Lower lobe of right lung (tissue), 2 donors: ENCODE measurements at regions not wholly inside any gene's neighbourhood (a gene's known extent, or its start where the extent isn't known, plus 50 kb on each side); places are given as distances from the start of the nearest gene placed in this dataset.

ENCODE experiments used
- ATAC-seq, 2 donors: fragments of 200-7000 bp; cut with Tn5 transposase; one replicate each; pipeline ENCODE4 v1.9.1; 2020 to 2022; ENCODE audit warnings: mild to moderate bottlenecking in 2 of 2, moderate library complexity in 2 of 2
- DNase-seq: peaks from one replicate; pipeline ENCODE4 v3.0.0-alpha.2; 2020
- H3K27ac ChIP-seq: fragments of 200-600 bp; one replicate; pipeline ENCODE4 v1.8.0; 2022
- H3K27me3 ChIP-seq: fragments of 200-600 bp; one replicate; pipeline ENCODE4 v1.8.0; 2022; ENCODE audit warnings: low read depth
- H3K36me3 ChIP-seq: fragments of 200-600 bp; one replicate; pipeline ENCODE4 v1.8.0; 2022; ENCODE audit warnings: mild to moderate bottlenecking
- H3K4me1 ChIP-seq: fragments of 200-600 bp; one replicate; pipeline ENCODE4 v1.8.0; 2022
- H3K4me3 ChIP-seq: fragments of 200-600 bp; one replicate; pipeline ENCODE4 v1.8.0; 2022; ENCODE audit warnings: mild to moderate bottlenecking
- H3K9me3 ChIP-seq: fragments of 200-600 bp; one replicate; pipeline ENCODE4 v1.8.0; 2022
- CTCF ChIP-seq: fragments of 200-600 bp; IDR thresholded peaks from one replicate; pipeline ENCODE4 v1.8.0; 2022; ENCODE audit warnings: antibody characterized with exemption, mild to moderate bottlenecking
- intact Hi-C: fragments of 100-400 bp; cut with DNase I; formaldehyde crosslinking; loops from one replicate; pipeline ENCODE4 v1.11.0; 2022
- donor health status: DM: no; HTN: yes; CAD: no; lungs with severe emphysema.

DNA sequence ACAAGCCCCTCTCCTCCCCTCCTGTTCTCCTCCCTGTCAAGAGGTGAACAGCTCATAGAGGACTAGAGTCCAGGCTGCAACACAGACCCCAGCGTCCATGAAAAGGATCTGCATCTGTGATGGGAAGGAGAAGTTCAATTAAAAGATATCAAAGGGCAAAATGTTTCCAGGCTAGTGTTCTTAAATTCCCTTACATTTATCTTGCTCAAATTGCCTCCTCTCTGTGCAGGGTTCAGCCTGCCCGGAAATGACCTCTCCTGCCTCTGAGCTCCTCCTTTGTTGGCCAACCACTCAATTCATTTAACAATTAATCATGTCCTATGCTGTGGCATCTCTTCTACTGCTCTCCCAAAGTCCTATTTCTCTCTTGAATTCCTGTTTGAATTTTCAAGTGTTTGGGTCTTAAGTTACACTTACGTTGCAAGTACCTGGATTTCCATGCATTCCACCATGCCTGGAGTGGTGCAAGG lies 105.3 kb downstream of the TSN start:
- peaks cover 9% of the 10 kb centered on the region for H3K27me3 ChIP-seq
- intact Hi-C loops: no loop called here
- ATAC-seq (no peak), DNase-seq (no peak)
- no peak overlapping the region for H3K27ac ChIP-seq
- TF ChIP-seq CTCF: no peak
- H3K9me3 ChIP-seq: no peaks in the 10 kb centered on the region
- no peaks in the 10 kb centered on the region for H3K36me3 ChIP-seq
- no peaks in the 10 kb centered on the region for H3K4me1 ChIP-seq
- H3K4me3 ChIP-seq: no peak overlapping the region

- no peak overlapping the region for H3K4me3 ChIP-seq
- no peaks in the 10 kb centered on the region for H3K36me3 ChIP-seq
- no peak overlapping the region for H3K27ac ChIP-seq
- DNase-seq (no peak), ATAC-seq (no peak)
- no peaks in the 10 kb centered on the region for H3K4me1 ChIP-seq
- intact Hi-C loops: no loop called here
- H3K9me3 ChIP-seq: no peaks in the 10 kb centered on the region
- no peak for TF ChIP-seq CTCF
- H3K27me3 ChIP-seq: peaks cover 9% of the 10 kb centered on the region
Measured at GRCh38 chr2:121862286-121862685, 106.8 kb downstream of the TSN start.

DNA sequence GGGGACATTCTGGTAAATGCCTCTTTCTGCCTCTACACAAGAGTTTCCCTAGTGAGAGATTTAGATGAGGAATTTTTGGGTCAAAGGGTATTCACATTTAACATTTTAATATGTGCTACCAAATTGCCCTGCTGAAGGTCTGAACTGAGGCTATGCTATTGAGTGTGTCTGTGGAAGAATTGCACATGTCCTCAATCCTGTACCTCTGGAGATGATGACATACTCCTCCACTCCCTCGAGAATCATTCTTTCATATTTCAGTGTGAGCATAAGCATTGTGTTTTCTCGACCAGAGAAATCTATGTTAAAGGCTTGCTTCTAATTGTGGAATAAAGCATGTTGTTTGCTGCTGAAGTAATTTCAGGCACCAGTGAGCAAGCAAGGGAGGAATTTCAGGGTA lies 110.5 kb downstream of the TSN start:
- H3K27me3 ChIP-seq: peaks cover under 1% of the 10 kb centered on the region
- DNase-seq (no peak), ATAC-seq (no peak)
- intact Hi-C loops: no loop called here
- no peaks in the 10 kb centered on the region for H3K36me3 ChIP-seq
- H3K9me3 ChIP-seq: no peaks in the 10 kb centered on the region
- H3K4me3 ChIP-seq: no peak overlapping the region
- H3K4me1 ChIP-seq: no peaks in the 10 kb centered on the region
- H3K27ac ChIP-seq: no peak overlapping the region
- TF ChIP-seq CTCF: no peak

GRCh38 chr2:121866789-121867188 lies 111.3 kb downstream of the TSN start:
- TF ChIP-seq CTCF: no peak
- no peak overlapping the region for H3K27ac ChIP-seq
- ATAC-seq: no peak
- intact Hi-C loops: no loop called here
- H3K27me3 ChIP-seq: no peaks in the 10 kb centered on the region
- no peaks in the 10 kb centered on the region for H3K4me1 ChIP-seq
- H3K36me3 ChIP-seq: no peaks in the 10 kb centered on the region
- H3K9me3 ChIP-seq: no peaks in the 10 kb centered on the region
- no peak for DNase-seq
- H3K4me3 ChIP-seq: no peak overlapping the region

DNA sequence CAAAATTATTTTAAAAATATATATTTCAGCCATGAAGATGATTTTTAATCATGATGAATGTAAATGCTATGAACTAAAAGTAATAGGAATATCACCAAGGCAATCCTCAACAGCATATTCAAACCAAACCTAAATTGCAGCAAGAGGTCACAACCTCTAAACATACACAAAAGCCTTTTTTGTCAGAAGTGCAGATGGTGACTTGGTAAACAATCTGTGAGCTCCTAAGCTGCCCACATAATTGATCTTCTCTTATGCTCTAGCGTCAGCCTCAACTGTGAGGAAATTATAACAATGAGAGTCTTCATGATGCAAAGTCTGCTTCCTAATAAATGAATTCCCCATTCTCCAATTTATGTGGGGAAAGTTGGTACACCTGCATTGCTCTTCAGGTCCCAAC lies 113.2 kb downstream of the TSN start:
- TF ChIP-seq CTCF: no peak
- DNase-seq: no peak
- no peaks in the 10 kb centered on the region for H3K36me3 ChIP-seq
- intact Hi-C loops: no loop called here
- H3K9me3 ChIP-seq: no peaks in the 10 kb centered on the region
- H3K4me3 ChIP-seq: no peak overlapping the region
- no peak overlapping the region for H3K27ac ChIP-seq
- no peak for ATAC-seq
- no peaks in the 10 kb centered on the region for H3K27me3 ChIP-seq
- H3K4me1 ChIP-seq: no peaks in the 10 kb centered on the region

DNA sequence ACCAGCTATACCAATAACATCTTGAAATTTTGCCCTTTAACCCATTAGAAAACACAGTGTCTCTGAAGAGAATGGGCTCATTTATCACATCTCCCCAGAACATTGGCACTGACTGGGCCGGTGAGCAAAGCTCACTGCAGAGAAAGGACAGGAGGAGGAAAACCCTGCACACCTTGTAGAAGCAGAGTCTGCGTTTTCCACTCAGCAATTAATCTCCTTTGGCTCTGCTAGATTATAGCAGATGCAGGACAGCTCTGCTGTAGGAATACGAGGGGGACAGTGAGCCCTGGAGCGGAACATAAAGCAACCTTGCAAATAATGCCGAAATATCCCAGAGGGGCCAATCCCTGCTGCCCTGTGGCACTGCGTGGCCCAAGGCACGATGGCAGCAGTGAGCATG lies 113.9 kb downstream of the TSN start:
- no peak for TF ChIP-seq CTCF
- H3K9me3 ChIP-seq: no peaks in the 10 kb centered on the region
- no peaks in the 10 kb centered on the region for H3K27me3 ChIP-seq
- DNase-seq (no peak), ATAC-seq (no peak)
- no peaks in the 10 kb centered on the region for H3K36me3 ChIP-seq
- intact Hi-C loops: no loop called here
- no peak overlapping the region for H3K4me3 ChIP-seq
- no peaks in the 10 kb centered on the region for H3K4me1 ChIP-seq
- H3K27ac ChIP-seq: no peak overlapping the region
